DLD1 (cell line): ENCODE measurements at regions not wholly inside any gene's neighbourhood (a gene's known extent, or its start where the extent isn't known, plus 50 kb on each side); places are given as distances from the start of the nearest gene placed in this dataset.
"Not testable (repeated sequence)": the region's sequence is repeated elsewhere in the genome, so short reads cannot be mapped to it uniquely, and the experiment has no call there.

Experiments used
- in situ Hi-C: cut with HindIII; loops from 2 replicates; pipeline ENCODE4 v1.10.0; 2017; ENCODE audit warnings: low sequenced_read_pairs

DNA sequence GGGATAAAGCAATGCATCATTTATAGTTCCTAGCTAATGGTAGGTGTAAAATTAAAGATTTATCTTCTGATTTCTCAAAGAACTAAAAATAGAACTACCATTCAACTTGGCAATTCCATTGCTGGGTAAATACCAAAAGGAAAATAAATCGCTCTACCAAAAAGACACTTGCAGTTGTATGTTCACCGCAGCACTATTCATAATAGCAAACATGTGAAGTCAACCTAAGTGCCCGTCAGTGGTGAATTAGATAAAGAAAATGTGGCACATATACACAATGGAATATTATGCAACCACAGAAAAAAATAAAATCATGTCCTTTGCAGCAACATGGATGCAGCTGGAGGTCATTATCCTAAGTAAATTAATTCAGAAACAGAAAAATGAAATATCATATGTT, 192.8 kb upstream of the ADRA1D start:
- in situ Hi-C loops = no loop called here

DNA sequence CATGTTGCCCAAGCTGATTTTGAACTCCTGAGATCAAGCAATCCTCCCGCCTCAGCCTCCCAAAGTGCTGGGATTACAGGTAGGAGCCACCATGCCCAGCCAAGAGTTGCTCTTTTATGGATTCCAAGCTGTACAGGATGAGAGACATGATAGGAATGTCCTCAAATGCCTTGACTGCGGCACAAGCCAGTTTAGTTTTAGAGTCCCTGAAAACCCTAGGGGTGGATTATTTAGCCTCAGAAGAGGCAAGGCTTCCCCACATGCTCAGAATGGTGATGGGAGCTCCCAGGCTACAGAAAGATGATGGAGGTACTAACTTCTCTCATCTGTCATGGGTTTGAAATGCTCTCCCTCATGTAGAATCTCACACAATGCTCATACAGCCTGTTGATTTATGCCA, 192.1 kb upstream of the ADRA1D start:
- in situ Hi-C loops = no loop called here

DNA sequence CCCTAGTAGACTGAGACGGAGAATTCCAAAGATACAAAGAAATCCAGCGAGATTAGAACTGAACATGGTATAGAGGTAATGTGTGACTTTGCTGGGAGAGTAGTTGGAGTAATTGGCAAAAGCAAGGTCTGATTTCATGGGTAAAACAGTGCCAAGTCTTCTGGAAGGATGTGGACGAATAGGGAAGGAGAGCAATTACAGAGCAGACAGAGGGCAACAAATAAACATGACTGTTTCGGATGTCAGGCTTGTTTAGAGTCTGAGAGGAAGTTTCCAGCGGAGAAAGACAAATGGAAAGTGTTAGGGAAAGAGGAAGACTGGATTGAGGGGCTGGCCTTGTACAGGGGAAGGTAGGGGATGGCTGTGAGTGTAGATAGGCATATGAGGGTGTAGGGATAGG, 190.4 kb upstream of the ADRA1D start:
- in situ Hi-C loops = no loop called here

DNA sequence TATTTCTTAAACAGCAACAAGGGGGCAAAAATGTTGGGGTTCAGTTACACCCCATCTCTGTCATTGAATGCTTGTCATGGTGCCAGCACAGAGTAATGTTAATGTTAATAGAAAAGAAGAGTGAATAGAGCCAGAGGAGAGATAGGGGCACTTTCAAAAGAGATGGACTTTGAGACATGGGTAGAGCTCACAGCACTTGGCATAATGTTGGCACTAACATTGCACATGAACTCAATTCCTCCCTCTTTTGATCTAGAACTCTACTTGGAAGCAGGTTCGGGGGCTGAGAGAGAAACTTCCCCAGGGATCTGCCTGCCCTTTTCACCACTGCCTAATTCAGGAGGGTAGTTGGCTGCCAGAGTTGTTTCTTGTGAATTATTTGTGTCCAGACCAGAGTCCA, 188.0 kb upstream of the ADRA1D start:
- in situ Hi-C loops = no loop called here

DNA sequence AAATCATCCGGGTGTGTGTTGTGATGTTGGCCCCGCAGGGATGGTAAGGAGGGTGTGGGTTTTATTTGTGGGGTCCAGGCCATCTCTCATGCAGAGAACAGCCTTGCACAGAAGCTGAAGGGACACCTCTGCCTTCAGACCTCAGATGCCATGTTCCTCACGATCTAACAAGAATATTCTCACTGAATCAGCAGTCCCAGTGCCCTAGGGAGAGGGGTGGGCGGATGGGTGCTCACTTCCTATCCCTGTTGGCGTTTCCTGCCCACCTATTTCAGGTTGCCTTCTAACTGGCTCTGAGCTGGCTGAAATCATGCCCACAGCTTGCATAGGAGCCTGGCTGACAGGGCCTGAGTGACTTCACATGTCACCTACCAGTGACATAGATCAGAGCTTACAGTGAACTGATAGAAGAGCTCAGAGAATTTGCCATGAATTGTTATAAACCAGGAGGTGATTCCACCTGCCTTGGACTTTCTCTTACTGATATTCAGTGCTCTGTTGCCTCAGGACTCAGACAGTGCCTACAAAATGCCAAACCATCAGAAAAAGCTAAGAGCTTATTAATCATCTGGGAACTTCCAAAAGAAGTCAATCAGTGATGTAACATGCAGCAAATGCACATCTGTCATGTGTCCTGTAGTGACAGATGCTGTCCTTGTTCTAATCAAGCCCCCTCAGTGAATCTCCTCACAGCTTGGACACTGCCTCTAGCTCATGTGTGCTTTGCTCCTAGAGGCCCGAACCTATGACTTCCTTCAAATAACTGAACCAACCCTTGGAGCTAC, 186.8 kb upstream of the ADRA1D start:
- in situ Hi-C loops = no loop called here

DNA sequence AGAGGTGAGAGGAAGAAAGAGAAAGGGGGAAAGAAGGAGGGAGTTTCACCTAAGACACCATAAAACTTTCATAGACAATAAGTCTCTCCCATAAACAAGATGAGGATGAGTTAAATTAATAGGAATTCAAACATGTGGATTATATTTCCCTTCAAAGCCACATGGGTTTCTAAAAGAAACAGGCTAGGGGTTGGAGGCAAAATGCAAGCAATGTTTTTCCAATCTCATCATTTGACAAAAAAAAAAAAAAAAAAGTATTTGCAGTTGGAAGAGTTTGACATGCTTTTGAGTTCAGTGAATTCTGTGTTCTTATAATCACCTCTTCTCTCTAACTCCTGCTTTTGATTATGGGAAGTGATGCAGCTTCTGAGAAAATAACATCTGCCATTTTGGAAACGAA, 186.1 kb upstream of the ADRA1D start:
- in situ Hi-C loops = no loop called here

DNA sequence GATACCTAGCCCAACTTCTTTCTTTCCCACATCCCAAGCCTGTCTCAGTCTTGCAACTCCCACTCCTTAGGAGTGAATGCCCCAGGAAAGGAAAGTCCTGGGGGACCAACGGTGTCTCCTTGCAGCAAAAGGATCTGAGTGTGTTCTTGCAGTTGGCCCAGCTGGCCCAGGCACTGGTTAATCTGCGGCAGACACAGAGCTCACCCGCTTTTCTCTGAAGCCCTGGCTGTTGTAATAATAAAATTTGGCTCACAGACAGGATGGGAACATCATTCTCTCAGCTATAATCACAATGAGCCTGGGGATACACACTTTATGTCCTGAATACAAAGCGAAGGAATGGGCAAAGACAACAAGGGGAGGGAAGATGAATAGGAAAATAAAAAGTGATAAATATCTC, 185.6 kb upstream of the ADRA1D start:
- in situ Hi-C loops = no loop called here

DNA sequence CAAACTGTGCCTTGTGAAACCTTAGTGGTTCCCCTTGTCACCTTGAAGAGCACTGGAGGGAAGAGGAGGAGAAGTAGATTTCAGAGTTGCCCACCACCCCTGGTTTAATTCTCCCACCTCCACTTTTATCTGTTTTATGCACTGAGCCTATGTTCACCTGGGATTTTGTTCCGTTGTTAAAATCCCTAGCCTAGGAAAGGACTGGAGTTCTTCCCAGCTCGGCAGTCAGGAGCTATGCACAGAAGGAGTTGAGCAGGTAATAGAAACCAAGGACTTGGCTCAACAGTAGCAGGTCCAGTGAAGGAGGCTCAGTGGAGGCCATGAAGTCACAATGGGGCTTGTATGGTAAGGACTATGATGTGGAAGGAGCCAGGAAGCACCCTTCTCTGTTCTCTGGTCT, 182.4 kb upstream of the ADRA1D start:
- in situ Hi-C loops = no loop called here

DNA sequence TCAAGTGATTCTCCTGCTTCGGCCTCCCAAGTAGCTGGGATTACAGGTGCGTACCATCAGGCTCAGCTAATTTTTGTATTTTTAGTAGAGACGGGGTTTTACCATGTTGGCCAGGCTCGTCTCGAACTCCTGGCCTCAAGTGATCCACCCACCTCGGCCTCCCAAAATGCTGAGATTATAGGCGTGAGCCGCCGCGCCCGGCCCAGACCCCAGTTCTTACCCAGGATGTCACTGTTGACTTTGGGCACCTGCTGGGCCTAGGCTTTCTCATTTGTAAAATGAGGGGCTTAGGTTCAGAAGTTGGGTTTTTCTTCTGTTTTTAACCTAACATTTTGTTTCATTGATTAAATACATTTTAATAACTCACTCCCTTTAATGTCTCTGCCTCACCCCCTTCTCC, 181.7 kb upstream of the ADRA1D start:
- in situ Hi-C loops = not testable (repeated sequence)

DNA sequence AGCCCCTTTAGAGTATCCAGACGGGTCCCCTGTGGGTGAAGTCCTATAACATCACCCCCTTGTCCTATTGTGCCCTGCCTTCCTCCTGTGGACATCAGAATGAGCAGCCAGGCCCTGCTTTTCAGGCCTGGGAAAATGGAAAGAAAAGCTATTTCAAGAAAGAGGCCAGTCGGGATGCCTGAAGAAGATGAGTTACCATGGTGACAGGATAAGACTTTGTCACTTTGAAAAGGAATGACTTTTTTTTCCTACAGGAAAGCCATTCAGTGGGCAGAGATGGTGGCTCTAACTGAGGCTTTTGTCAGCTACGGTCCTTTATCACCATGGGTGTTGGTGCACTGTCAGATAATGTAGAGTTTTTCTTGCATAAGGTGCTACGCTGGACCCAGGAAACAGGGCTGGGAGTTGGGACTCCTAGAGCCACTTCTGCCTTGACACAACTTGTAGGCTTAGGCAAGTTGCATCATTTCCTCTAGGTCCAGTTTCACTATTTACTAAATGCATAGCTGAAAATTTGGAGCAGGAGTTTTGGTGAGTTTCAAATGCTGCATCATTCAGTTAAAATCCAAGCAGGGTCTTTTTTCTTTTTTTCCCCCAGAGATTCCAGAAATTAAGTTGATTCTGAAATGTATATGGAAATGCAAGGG, 179.0 kb upstream of the ADRA1D start:
- in situ Hi-C loops = no loop called here

DNA sequence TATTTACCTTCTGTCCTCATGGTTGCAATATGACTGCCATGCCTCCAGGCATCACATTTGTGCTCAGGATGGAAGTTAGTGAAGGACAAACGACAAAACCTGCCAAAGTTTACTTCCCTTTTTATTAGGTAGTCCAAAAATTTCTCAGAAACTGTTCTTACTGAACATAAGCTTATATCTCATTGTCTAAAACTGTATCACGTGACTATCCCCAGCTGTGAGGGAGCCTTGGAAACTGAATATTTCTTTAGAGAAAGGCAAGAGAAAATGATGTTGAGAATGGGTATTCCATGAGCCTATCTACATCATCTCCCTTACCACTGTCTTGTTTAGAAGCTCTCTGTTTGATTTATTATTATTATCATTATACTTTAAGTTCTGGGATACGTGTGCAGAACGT, 169.1 kb upstream of the ADRA1D start:
- in situ Hi-C loops = no loop called here

DNA sequence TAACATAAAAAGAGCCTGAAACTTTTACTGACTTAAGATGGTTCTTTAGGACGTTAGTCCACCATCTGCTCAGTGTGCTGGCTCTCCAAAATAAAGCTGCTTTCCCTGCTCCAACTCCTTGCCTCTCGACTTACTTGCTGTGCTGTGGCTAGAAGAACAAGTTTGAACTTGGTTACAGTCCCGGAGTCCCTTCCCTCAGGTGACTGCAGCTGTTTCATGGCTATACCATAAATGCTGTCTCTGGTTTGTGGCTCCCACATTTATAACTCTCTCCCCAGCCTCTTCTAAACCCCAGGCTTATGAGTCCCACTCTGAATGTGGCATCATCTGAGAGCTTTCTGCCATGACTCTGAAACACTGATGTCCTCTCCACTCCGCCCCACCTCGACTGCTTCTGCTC, 166.2 kb upstream of the ADRA1D start:
- in situ Hi-C loops = no loop called here

DNA sequence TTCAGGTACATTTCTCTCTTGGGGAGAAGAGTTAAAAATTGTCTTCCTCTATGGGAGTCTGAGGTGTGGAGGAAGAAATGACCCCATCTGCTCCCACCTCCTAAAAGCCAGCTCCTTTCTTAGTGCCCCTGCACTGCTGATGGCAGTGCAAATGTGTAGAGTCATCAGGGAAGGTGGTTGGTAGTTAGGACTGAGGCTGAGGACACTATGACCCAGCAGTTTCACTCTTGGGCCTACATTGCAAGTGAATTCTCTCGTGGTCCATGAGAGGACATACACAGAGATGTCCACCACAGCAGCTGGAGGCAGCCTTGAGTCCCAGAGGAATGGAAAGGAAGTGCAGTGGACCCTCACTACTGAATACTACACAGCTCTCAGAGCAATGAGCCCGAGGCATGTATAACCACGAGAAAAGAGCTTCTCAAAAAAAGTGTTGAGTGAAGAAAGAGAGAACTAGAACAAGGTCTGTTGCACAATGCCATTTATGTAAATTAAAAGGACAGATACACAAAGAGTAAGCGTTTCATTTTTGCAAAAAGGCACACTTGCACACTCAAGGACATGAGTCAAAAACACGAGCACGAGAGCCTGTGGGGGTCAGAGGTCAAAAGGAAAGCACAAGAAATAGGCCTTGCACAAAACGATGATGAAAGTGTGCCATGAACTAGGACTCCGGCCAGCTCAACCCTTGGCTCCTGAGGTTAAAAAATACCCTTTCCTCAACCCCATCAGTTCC, 164.4 kb upstream of the ADRA1D start:
- in situ Hi-C loops = no loop called here

DNA sequence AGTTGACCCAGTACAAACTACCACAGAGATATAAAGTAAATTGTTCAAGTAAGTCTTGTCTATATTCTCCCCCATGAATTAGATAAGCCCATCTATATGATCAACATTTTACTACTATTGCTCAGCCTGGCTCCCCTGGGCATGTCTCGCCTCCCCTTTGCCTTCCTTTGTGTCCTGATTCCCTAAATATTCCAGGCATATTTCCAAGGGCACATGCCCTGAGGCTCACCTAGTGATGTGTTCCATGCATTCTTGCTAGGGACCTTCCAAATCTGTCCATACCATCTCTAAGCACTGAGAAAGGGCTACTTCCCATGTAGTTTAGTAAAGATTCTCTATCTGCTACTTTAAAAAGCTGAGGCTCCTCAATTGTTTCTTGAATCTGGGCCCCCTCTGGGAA, 163.1 kb upstream of the ADRA1D start:
- in situ Hi-C loops = no loop called here

DNA sequence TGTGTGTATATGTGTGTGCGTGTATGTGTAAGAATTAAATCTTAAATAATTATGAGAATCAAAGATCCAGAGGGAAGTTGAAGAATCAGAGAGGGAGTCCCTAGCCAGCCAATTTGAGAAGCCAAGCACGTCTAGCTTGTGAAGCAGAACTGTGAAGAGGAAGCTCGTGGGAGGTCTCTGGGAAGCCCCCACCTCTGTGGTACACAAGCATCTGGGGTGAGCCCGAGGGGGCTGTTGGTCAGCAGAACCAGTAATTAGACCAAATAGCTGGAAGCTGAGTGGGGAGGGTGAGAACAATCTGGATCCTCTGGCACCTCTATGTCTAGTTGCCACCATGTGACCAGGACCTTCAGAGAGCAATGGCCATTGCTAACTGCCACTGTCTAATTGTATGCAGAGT, 162.7 kb upstream of the ADRA1D start:
- in situ Hi-C loops = no loop called here

DNA sequence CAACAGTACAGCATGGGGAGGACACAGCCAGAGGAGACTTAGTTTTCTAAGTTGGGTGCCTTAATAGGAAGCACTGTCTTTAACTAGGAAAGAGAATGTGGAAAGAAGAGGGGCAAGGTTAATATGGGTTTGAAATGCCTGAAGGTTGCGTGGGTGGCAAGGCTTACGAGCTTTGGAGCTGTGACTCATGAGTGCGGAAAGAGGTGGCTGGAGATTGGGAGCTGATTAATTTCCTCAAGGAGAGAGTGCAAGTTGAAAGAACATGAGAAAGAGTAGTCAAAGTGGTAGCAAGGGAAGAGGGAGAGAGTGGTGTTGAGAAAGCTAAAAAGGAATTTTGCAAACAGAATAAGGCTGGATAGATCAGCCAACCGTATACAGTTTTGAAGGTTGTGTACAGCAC, 157.5 kb upstream of the ADRA1D start:
- in situ Hi-C loops = no loop called here

DNA sequence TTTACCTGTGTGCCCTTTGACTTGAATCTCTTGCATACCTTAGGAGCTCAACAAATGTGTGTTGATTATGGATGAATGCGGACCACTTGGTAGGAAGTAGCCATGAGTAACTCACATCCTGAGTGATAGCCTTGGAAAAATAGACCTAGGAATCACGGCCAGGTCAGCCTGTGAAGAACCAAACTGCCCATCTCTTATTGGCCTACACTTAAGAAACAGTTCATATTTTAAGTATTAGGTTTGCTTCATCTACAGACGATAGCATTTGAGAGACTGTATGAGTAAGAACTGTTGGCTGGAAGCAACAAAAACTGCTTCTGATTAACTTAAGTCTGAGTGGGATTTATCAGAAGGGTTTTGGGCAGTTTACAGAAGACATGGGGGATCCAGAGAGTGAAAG, 152.5 kb upstream of the ADRA1D start:
- in situ Hi-C loops = no loop called here

DNA sequence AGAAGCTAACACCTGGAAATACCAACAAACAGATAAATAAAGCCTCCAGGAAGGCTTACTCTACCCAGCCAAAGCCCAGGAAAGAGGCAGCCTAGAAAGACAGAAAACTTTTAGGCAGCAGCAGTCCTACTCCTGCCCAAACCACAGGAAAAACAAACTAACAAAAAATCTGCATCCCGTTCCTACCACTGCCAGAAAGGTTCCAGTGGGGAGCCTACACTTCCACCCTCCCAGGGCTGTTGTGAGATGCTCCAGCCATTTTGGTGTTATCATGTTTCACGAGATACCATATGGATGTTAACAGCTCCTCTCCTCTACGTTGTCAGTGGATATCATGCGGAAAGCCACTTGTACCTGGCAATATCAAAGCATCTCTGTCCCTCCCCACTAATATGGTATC, 135.9 kb upstream of the ADRA1D start:
- in situ Hi-C loops = no loop called here

DNA sequence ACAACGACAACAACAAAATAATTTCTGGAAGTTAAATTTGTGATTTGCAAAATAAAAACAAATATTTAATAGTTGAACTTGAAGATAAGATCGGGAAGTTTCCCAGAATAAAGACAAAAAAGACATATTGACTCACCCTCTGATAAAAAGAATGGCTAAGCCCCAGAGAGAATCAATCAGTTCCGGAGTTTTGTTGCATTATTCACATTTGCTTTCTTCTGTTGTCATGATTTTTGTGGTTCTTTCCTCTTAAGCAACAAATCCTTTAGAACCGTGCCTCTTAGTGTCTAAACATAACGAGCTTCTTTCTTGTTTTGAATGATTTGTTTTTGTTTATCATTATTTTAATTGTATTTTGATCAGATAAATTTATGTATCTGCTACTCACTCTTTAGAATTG, 134.9 kb upstream of the ADRA1D start:
- in situ Hi-C loops = no loop called here

DNA sequence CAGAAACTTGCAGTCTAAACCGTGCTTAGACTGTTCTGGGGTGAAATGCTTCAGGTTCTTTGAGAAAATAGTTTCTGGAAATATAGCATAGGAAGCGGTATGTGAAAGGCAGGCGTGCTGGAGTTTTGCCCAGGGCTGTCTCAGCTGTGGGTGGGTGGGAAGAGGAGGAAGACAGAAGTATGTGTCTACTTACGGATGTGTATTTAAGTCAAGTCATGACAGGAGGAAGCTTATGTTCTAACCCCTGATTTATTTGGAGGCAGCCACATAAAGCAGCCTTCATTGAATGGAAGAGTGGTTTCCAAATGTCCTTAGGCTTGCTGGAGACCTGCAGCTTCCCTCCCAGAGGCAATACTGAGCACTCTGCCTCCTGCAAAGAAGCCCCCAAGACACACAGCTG, 126.8 kb upstream of the ADRA1D start:
- in situ Hi-C loops = no loop called here

DNA sequence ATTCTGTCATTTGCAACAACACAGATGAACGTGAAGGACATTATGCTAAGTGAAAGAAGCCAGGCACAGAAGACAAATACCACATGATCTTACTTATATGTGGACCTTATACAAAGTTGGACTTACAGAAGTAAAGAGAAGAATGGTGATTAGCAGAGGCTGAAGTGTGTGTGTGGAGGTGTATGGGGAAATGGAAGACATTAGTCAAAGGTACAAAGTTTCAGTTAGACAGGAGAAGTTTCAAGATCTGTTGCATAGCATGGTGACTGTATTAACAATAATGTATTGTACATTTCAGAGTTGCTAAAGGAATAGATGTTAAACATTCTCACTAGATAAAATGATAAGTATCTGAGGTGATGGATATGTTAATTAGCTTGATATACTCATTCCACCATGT, 124.4 kb upstream of the ADRA1D start:
- in situ Hi-C loops = no loop called here

DNA sequence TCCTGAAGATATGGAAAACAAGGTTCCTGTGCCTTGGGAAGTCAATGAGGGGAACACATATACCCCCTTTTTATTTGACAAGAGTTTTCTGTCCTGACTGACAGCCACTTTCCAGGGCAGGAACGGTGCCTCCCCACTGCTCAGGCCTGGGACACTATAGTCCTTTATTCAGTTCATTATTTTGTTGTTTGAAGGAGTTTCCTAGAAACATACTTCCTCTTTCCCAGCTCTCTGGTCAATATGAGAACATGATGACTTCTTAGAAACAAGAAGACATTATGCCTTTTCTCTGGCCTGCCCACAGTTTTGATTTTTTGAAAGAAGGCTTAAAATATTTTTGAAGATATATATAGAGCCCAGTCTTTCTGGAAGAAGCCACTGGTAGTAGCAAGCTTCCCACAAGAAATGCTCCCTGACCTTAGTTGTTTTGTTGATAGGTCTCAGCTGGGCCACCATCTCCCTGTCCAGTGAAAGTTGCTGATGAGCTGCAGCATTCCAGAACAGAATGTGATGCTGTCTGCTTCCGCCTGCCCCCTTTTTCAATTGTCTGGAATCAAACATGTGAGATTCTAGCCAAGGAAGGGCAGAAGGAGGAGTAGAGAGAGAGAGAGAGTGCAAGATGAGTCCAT, 122.7 kb upstream of the ADRA1D start:
- in situ Hi-C loops = no loop called here
